ENCODE measurements at regions not wholly inside any gene's neighbourhood (a gene's known extent, or its start where the extent isn't known, plus 50 kb on each side); places are given as distances from the start of the nearest gene placed in this dataset.

DNA sequence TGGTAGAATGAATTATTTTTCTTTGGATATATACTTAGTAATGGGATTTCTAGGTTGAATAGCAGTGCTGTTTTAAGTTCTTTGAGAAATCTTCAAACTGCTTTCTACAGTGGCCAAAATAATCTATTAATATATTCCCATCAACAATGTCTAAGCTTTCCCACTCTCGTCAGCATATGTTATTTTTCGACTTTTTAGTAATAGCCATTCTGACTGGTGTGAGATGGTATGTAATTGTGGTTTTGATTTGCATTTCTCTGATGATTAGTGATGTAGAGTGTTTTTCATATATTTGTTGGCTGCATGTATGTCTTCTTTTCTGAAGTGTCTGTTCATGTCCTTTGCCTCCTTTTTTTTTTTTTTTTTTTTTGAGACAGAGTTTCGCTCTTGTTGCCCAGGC, 90.2 kb upstream of the CSNK1A1L start:
- Histone ChIP-seq H3K27ac (ENCODE audit: low read depth, low read length) (no peak overlapping the region), H3K36me3 (ENCODE audit: control insufficient read depth, low read length) (no peaks in the 10 kb centered on the region), H3K4me3 (ENCODE audit: low read length) (no peak overlapping the region), H3K27me3 (ENCODE audit: control insufficient read depth, low read length) (no peaks in the 10 kb centered on the region; the same call in 1 of the 2 replicates), H3K9me3 (ENCODE audit: control insufficient read depth, insufficient read depth, low read length) (no peaks in the 10 kb centered on the region), H3K9me2 (replicated peaks; ENCODE audit: control insufficient read depth, low read length) (no peaks in the 10 kb centered on the region), H3F3A (ENCODE audit: control insufficient read depth, insufficient read depth) (no peaks in the 10 kb centered on the region), H3K4me2 (ENCODE audit: low read length) (no peak overlapping the region), H3K4me1 (ENCODE audit: control insufficient read depth, low read length) (no peaks in the 10 kb centered on the region), H3K79me2 (ENCODE audit: control insufficient read depth, low read length) (no peaks in the 10 kb centered on the region), H4K20me1 (ENCODE audit: control insufficient read depth, insufficient read depth, low read depth, low read length) (no peaks in the 10 kb centered on the region)
- TF ChIP-seq, protein P1, sequence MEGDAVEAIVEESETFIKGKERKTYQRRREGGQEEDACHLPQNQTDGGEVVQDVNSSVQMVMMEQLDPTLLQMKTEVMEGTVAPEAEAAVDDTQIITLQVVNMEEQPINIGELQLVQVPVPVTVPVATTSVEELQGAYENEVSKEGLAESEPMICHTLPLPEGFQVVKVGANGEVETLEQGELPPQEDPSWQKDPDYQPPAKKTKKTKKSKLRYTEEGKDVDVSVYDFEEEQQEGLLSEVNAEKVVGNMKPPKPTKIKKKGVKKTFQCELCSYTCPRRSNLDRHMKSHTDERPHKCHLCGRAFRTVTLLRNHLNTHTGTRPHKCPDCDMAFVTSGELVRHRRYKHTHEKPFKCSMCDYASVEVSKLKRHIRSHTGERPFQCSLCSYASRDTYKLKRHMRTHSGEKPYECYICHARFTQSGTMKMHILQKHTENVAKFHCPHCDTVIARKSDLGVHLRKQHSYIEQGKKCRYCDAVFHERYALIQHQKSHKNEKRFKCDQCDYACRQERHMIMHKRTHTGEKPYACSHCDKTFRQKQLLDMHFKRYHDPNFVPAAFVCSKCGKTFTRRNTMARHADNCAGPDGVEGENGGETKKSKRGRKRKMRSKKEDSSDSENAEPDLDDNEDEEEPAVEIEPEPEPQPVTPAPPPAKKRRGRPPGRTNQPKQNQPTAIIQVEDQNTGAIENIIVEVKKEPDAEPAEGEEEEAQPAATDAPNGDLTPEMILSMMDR (IDR thresholded peaks at IDR 0.05; ENCODE audit: low read depth, low read length, poor library complexity, severe bottlenecking), result no peak
- TF ChIP-seq EZH2phosphoT487 (IDR thresholded peaks at IDR 0.05; ENCODE audit: borderline replicate concordance, low read length), result no peak

DNA sequence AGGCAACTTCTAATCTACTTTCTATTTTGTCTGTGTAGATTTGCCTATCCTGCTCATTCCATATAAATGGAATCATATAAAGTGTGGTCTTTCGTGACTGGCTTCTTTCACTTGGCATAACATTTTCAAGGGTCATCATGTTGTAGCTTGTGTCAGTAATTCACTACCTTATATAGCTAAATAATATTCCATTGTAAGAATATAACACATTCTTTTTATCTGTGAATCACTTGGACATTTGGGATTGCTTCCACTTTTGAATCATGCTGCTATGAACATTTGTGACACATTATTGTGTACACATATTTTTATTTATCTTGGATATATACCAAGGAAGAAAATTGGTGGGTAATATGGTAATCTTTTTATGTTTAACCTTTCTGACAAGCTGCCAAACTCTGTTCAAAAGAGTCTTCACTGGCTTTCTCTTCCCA, 89.0 kb upstream of the CSNK1A1L start:
- Histone ChIP-seq H3K4me3 (ENCODE audit: low read length) (no peak overlapping the region), H3K9me3 (ENCODE audit: control insufficient read depth, insufficient read depth, low read length) (no peaks in the 10 kb centered on the region), H3K36me3 (ENCODE audit: control insufficient read depth, low read length) (no peaks in the 10 kb centered on the region), H3K27ac (ENCODE audit: low read depth, low read length) (no peak overlapping the region), H3K79me2 (ENCODE audit: control insufficient read depth, low read length) (no peaks in the 10 kb centered on the region), H3K9me2 (replicated peaks; ENCODE audit: control insufficient read depth, low read length) (no peaks in the 10 kb centered on the region), H3K4me2 (ENCODE audit: low read length) (no peak overlapping the region), H3K4me1 (ENCODE audit: control insufficient read depth, low read length) (no peaks in the 10 kb centered on the region), H3K27me3 (ENCODE audit: control insufficient read depth, low read length) (no peaks in the 10 kb centered on the region; the same call in 1 of the 2 replicates), H4K20me1 (ENCODE audit: control insufficient read depth, insufficient read depth, low read depth, low read length) (no peaks in the 10 kb centered on the region), H3F3A (ENCODE audit: control insufficient read depth, insufficient read depth) (no peaks in the 10 kb centered on the region)
- no peak for TF ChIP-seq EZH2phosphoT487 (IDR thresholded peaks at IDR 0.05; ENCODE audit: borderline replicate concordance, low read length)
- TF ChIP-seq, protein P1 (IDR thresholded peaks at IDR 0.05; ENCODE audit: low read depth, low read length, poor library complexity, severe bottlenecking), result no peak

DNA sequence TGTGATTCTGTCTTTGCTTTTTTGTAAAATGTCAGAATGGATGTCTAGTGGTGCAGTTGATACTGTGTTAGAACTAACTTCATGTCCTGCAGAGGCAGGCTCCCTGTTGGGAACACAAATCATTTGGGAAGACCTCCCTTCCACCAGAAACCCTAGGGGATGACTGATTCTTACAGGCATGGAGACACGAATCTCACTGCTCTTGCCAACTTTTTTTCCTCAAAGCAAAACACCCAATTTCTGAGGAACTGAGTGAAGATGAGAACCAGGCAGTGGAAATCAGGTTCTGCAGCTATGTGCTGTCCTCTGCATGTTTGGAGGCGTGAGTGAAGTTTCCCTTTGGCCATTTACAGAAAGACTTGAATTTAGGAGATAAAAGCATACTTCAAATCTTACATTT, 87.5 kb upstream of the CSNK1A1L start:
- H3K4me1 ChIP-seq (ENCODE audit: control insufficient read depth, low read length), result no peaks in the 10 kb centered on the region
- H3K36me3 ChIP-seq (ENCODE audit: control insufficient read depth, low read length), result no peaks in the 10 kb centered on the region
- TF ChIP-seq, protein P1 (IDR thresholded peaks at IDR 0.05; ENCODE audit: low read depth, low read length, poor library complexity, severe bottlenecking), result no peak
- TF ChIP-seq EZH2phosphoT487 (IDR thresholded peaks at IDR 0.05; ENCODE audit: borderline replicate concordance, low read length), result no peak
- no peaks in the 10 kb centered on the region for H3K79me2 ChIP-seq (ENCODE audit: control insufficient read depth, low read length)
- no peaks in the 10 kb centered on the region for H3K9me2 ChIP-seq (replicated peaks; ENCODE audit: control insufficient read depth, low read length)
- no peak overlapping the region for H3K4me2 ChIP-seq (ENCODE audit: low read length)
- no peaks in the 10 kb centered on the region for H4K20me1 ChIP-seq (ENCODE audit: control insufficient read depth, insufficient read depth, low read depth, low read length)
- no peak overlapping the region for H3K4me3 ChIP-seq (ENCODE audit: low read length)
- no peaks in the 10 kb centered on the region for H3F3A ChIP-seq (ENCODE audit: control insufficient read depth, insufficient read depth)
- H3K27me3 ChIP-seq (ENCODE audit: control insufficient read depth, low read length), result no peaks in the 10 kb centered on the region; the same call in 1 of the 2 replicates
- H3K27ac ChIP-seq (ENCODE audit: low read depth, low read length), result no peak overlapping the region
- no peaks in the 10 kb centered on the region for H3K9me3 ChIP-seq (ENCODE audit: control insufficient read depth, insufficient read depth, low read length)

All from DOHH2 (cell line).